Activated T-helper 1 cell treated with anti-CD3 and anti-CD28 coated beads, Interleukin-12 subunit alpha, Interleukin-12 subunit beta, Interleukin-2, Interleukin-4 antibody, amounts not matched to agents 30 ng/mL and 10 ng/mL and 1 ng/mL, durations not matched to agents 14 hours and 24 hours and 36 hours (primary cell): ENCODE measurements at regions not wholly inside any gene's neighbourhood (a gene's known extent, or its start where the extent isn't known, plus 50 kb on each side); places are given as distances from the start of the nearest gene placed in this dataset.

Experiments used
- DNase-seq: peaks from one replicate; pipeline ENCODE4 v3.0.0; 2021; ENCODE audit warnings: low spot score
- H3K27ac Mint-ChIP-seq: one replicate; pipeline ENCODE4 v1.8.0; 2021; ENCODE audit warnings: mild to moderate bottlenecking, mixed read lengths
- H3K27me3 Mint-ChIP-seq: one replicate; pipeline ENCODE4 v1.8.0; 2022; ENCODE audit warnings: mild to moderate bottlenecking, moderate library complexity, mixed read lengths; ENCODE audit not compliant: insufficient read depth
- H3K36me3 Mint-ChIP-seq: one replicate; pipeline ENCODE4 v1.8.0; 2021; ENCODE audit warnings: low read depth, mixed read lengths
- H3K4me1 Mint-ChIP-seq: one replicate; pipeline ENCODE4 v1.8.0; 2021; ENCODE audit warnings: low read depth, mixed read lengths
- H3K4me3 Mint-ChIP-seq: one replicate; pipeline ENCODE4 v1.8.0; 2021; ENCODE audit warnings: mild to moderate bottlenecking, moderate library complexity, mixed read lengths
- H3K9me3 Mint-ChIP-seq: one replicate; pipeline ENCODE4 v1.8.0; 2021; ENCODE audit warnings: mixed read lengths
- intact Hi-C: fragments of 100-400 bp; cut with micrococcal nuclease; formaldehyde crosslinking; loops from one replicate; pipeline ENCODE4 v1.15.1; 2024

DNA sequence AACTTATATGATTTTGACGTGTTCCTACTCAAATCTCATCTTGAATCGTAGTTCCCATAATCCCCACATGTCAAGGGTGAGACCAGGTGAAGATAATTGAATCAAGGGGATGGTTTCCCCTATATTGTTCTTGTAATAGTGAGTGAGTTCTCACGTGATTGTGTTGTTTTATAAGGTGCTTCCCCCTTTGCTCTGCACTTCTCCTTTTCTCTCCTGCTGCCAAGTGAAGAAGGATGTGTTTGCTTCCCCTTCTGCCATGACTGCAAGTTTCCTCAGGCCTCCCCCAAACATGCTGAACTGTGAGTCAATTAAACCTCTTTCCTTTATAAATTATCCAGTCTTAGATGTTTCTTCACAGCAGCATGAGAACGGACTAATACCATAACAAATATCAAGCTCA is 83.2 kb downstream of the MANEA start:
- DNase-seq, result no peak
- H3K9me3 Mint-ChIP-seq, result no peaks in the 10 kb centered on the region
- no peak overlapping the region for H3K4me3 Mint-ChIP-seq
- H3K27ac Mint-ChIP-seq, result no peak overlapping the region
- peaks cover 6% of the 10 kb centered on the region for H3K27me3 Mint-ChIP-seq
- no peaks in the 10 kb centered on the region for H3K36me3 Mint-ChIP-seq
- H3K4me1 Mint-ChIP-seq, result no peaks in the 10 kb centered on the region
- intact Hi-C loops, result no loop called here

DNA sequence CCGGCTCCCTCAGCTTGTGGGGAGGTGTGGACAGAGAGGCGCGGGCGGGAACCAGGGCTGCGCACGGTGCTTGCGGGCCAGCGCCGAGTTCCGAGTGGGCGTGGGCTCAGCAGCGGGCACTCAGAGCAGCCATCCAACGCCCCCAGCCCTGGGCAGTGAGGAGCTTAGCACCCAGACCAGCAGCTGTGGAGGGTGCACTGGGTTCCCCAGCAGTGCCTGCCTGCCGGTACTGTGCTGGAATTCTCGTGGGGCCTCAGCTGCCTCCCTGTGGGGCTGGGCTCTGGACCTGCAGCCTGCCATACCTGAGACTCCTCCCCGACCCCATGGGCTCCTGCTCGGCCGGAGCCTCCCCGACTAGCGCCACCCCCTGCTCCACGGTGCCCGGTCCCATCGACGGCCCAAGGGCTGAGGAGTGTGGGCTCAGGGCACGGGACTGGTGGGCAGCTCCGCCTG is 92.7 kb downstream of the MANEA start:
- DNase-seq, result no peak
- no peaks in the 10 kb centered on the region for H3K9me3 Mint-ChIP-seq
- H3K27ac Mint-ChIP-seq, result no peak overlapping the region
- no peaks in the 10 kb centered on the region for H3K36me3 Mint-ChIP-seq
- intact Hi-C loops, result no loop called here
- H3K27me3 Mint-ChIP-seq, result no peaks in the 10 kb centered on the region
- H3K4me1 Mint-ChIP-seq, result no peaks in the 10 kb centered on the region
- H3K4me3 Mint-ChIP-seq, result no peak overlapping the region

DNA sequence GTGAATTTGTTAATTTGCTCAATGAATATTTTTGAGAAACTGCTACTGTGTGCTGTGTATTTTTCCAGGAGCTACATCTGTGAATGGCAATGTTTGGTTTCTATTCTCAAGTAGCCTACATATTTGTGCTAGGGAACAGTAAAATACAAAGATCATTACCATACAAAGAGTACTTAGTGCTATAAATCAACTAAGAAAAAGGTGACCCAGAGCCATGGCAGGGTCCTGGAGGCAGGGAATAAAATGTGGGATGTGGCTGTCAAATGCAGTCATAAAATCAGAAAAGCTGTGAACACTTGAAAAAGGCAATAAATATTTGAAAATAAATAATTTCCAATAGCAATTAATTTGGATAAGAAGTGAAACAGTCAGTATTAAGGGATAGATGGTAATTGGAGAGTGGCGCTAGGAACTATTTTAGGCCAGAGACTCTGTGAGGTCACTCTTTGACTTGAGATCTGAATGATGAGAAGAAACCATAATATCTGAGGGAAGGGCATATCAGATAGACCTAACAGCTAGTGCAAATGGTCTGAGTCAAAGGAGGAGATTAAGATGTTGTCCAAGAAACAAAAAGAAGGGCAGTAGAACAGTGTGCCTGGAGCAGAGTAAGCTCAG is 98.8 kb downstream of the MANEA start:
- no peaks in the 10 kb centered on the region for H3K36me3 Mint-ChIP-seq
- peaks cover 4% of the 10 kb centered on the region for H3K27me3 Mint-ChIP-seq
- intact Hi-C loops, result no loop called here
- H3K4me1 Mint-ChIP-seq, result no peaks in the 10 kb centered on the region
- no peak overlapping the region for H3K4me3 Mint-ChIP-seq
- H3K27ac Mint-ChIP-seq, result no peak overlapping the region
- no peak for DNase-seq
- H3K9me3 Mint-ChIP-seq, result no peaks in the 10 kb centered on the region

DNA sequence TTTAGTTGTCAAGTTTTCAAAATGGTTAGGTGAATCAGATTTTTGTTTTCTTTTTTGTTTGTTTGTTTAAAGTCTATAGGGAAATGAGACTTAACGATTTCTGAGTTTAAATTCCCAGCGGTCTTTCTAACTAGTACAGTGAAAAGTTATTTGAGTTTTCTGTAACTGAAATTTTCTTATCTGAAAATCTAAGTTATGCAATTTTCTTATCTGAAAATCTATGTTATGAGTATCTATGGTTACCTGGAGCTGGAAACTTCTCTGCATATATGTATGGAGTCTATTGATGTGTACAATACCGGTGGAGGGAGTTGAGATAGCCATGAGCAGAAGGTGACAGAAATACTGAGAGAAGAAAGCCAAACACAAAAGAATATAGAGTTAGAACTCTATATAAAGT is 102.6 kb downstream of the MANEA start:
- peaks cover 4% of the 10 kb centered on the region for H3K27me3 Mint-ChIP-seq
- H3K9me3 Mint-ChIP-seq, result no peaks in the 10 kb centered on the region
- intact Hi-C loops, result no loop called here
- DNase-seq, result no peak
- no peaks in the 10 kb centered on the region for H3K4me1 Mint-ChIP-seq
- no peak overlapping the region for H3K4me3 Mint-ChIP-seq
- H3K27ac Mint-ChIP-seq, result no peak overlapping the region
- H3K36me3 Mint-ChIP-seq, result no peaks in the 10 kb centered on the region

DNA sequence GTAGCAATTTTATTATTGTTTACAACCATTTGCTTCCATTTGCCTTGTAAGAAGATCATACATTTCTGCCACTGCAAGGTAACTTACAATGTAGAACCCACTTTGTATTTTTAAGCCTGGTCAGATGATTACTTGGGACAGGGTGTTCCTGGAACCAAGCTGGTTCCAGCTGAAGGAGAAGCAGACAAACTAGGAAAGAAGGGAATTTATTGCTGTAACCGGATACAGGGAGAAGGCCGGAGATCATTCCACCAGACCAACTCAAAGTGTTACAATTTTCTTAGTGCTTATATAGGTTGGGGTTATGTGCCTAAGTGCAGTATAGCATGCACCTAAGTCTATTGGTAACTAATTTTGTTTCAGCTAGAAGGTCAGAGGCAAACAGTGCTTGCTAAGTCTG is 104.4 kb downstream of the MANEA start:
- intact Hi-C loops, result no loop called here
- H3K27me3 Mint-ChIP-seq, result peaks cover 4% of the 10 kb centered on the region
- no peaks in the 10 kb centered on the region for H3K36me3 Mint-ChIP-seq
- no peaks in the 10 kb centered on the region for H3K4me1 Mint-ChIP-seq
- no peak for DNase-seq
- no peaks in the 10 kb centered on the region for H3K9me3 Mint-ChIP-seq
- no peak overlapping the region for H3K27ac Mint-ChIP-seq
- H3K4me3 Mint-ChIP-seq, result no peak overlapping the region

DNA sequence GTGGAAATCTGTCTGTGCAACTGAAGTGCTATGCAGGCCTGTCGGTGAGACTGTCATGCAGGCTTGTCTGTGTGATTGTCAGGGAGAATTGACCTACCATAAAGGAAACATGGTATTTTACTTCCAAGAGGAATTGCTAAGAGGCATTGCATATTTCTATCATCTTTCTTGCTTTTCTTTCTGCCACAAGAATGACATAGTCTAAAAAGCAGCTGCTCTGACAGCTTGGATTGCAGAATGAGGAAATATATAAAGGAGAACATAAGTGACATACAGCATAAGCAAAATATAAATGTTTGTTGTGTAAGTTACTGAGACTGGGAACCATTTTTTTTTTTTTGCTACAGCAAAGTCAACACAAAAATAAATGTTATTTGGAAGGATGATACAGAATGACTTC is 105.1 kb downstream of the MANEA start:
- no peaks in the 10 kb centered on the region for H3K9me3 Mint-ChIP-seq
- intact Hi-C loops, result no loop called here
- no peaks in the 10 kb centered on the region for H3K36me3 Mint-ChIP-seq
- no peak overlapping the region for H3K4me3 Mint-ChIP-seq
- no peak for DNase-seq
- no peak overlapping the region for H3K27ac Mint-ChIP-seq
- H3K27me3 Mint-ChIP-seq, result peaks cover 4% of the 10 kb centered on the region
- H3K4me1 Mint-ChIP-seq, result no peaks in the 10 kb centered on the region

DNA sequence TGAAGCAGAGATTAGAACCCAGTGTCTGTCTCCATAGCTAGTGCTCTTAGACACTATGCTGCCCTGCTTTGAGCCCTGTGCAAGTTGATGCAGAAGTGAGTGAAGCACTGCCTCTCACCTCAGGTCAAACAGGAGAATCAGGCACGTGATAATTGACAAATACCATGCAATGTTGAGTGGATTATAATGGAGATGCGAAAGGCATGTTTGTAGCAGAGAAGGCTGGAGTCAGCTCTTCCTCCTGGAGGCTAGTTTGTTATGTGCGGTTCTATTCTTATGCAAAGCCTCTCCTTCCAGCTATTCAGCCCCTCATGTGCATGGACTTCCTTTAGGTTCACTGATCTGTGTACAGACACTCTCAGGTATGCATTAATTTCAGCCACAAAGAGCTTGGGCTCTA is 108.5 kb downstream of the MANEA start:
- intact Hi-C loops, result no loop called here
- H3K27ac Mint-ChIP-seq, result no peak overlapping the region
- H3K4me1 Mint-ChIP-seq, result peaks cover 5% of the 10 kb centered on the region
- no peaks in the 10 kb centered on the region for H3K36me3 Mint-ChIP-seq
- no peak for DNase-seq
- no peak overlapping the region for H3K4me3 Mint-ChIP-seq
- no peaks in the 10 kb centered on the region for H3K27me3 Mint-ChIP-seq
- H3K9me3 Mint-ChIP-seq, result no peaks in the 10 kb centered on the region

DNA sequence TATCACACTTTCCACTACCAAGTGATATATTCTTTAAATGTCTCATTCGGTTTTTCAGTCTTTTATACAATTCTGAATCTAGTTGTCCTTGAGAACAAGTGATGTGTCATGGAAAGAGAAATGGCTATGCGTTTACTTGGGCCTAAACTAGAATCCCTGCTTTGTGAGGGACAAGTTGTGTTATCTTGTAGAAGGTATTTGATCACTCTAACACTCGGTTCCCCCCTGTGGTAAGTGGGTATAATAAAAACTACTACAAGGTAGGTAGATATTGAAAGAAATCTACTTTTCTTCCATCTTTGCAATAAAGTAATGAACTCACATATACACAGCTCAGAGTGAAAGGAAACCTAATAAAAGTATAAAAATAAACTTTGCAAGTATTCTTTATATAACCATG is 108.9 kb downstream of the MANEA start:
- Mint-ChIP-seq H3K4me1 (peaks cover 9% of the 10 kb centered on the region), H3K36me3 (no peaks in the 10 kb centered on the region), H3K27ac (no peak overlapping the region), H3K4me3 (no peak overlapping the region), H3K9me3 (no peaks in the 10 kb centered on the region), H3K27me3 (no peaks in the 10 kb centered on the region)
- intact Hi-C loops, result no loop called here
- no peak for DNase-seq

DNA sequence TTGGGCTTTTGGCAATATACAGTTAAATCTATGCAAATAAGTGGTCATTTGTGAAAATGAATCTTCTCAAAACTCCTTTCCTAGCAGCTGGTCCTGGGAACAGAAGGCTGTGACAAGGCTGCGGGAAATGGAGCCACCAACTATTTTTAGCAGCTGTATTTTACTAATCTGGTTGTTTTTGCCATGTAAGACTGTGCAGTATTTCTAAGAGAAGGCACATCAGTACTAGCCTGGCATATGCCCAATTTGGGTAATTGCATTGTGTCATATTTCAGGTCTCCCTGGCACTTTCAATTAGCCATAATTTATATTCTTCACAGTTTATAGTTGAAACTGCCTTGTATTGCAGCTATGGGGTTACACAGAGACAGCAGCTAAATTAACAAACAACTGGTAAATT is 109.6 kb downstream of the MANEA start:
- no peak overlapping the region for H3K27ac Mint-ChIP-seq
- no peak overlapping the region for H3K4me3 Mint-ChIP-seq
- no peaks in the 10 kb centered on the region for H3K36me3 Mint-ChIP-seq
- peaks cover 9% of the 10 kb centered on the region for H3K4me1 Mint-ChIP-seq
- intact Hi-C loops, result no loop called here
- no peak for DNase-seq
- H3K9me3 Mint-ChIP-seq, result no peaks in the 10 kb centered on the region
- no peaks in the 10 kb centered on the region for H3K27me3 Mint-ChIP-seq

DNA sequence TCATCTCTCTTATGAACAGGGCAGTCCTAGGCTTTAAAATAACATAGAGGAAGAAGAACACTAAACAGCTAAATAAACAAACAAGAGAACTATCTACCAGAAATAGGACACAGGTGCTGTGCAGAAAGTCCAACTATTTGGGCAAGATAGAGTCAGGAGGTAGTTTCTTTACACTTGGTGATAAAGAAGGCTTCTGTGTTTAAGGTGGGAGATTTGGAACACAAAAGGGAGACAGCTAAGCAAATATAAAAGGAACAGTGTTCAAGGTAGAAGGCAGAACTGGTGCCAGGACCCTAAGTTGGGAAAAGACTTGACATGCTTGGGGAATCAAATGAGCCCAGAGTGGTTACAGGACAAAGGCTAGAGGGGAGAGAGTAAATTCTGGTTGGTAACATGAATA is 110.5 kb downstream of the MANEA start:
- no peaks in the 10 kb centered on the region for H3K9me3 Mint-ChIP-seq
- no peaks in the 10 kb centered on the region for H3K36me3 Mint-ChIP-seq
- DNase-seq, result no peak
- peaks cover 9% of the 10 kb centered on the region for H3K4me1 Mint-ChIP-seq
- H3K27ac Mint-ChIP-seq, result no peak overlapping the region
- H3K27me3 Mint-ChIP-seq, result no peaks in the 10 kb centered on the region
- no peak overlapping the region for H3K4me3 Mint-ChIP-seq
- intact Hi-C loops, result no loop called here

DNA sequence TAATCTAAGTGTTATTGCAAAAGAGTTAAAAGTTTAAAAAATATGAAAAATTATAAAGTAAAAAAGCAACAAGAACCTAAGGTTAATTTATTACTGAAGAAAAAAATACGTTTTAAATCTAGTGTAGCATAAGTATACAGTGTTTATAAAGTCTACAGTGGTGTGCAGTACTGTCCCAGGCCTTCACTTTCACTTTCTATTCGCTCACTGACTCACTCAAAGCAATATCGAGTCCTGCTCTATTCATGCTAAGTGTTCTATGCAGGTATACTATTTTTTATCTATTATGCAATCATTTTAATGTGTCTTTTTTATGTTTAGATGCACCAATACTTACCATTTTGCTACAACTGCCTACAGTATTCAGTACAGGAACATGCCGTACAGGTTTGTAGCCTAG is 113.0 kb downstream of the MANEA start:
- Mint-ChIP-seq H3K27me3 (no peaks in the 10 kb centered on the region), H3K36me3 (no peaks in the 10 kb centered on the region), H3K4me1 (peaks cover 9% of the 10 kb centered on the region), H3K27ac (no peak overlapping the region), H3K9me3 (no peaks in the 10 kb centered on the region), H3K4me3 (no peak overlapping the region)
- intact Hi-C loops, result no loop called here
- DNase-seq, result no peak

DNA sequence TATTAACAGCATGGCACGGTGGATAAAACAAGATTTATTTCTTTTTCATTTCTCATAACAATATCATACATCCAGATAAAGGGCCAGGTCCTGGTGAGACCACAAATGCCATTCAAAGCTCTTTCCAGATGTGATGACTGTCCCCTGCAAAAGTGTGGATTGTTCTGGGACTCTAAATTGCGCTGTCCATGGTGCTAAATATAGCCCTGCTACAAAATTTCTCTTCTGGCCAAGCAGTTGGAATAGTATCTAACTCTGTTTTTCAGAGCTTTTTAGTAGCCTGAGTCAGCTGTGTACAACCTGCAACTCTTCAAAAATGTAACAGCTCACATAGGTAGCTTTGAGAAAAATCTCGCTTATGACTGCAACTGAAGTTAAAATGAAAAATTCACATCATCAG is 115.8 kb downstream of the MANEA start:
- Mint-ChIP-seq H3K9me3 (no peaks in the 10 kb centered on the region), H3K4me3 (no peak overlapping the region), H3K27ac (no peak overlapping the region), H3K4me1 (peaks cover 9% of the 10 kb centered on the region), H3K27me3 (no peaks in the 10 kb centered on the region), H3K36me3 (no peaks in the 10 kb centered on the region)
- intact Hi-C loops, result no loop called here
- DNase-seq, result no peak

DNA sequence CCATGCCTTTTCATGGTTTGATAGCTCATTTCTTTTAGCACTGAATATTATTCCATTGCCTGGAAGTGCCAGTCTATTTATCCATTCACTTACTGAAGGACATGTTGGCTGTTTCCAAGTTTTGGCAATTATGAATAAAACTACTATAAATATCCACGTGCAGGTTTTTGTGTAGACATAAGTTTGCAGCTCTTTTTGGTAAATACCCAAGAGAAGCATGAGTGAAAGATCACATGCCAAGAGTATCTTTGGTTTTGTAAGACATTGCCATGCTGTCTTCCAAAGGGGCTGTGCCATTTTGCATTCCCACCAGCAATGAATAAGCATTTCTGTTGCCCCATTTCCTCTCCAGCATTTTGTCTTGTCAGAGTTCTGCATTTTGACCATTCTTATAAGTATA is 120.9 kb downstream of the MANEA start:
- intact Hi-C loops, result no loop called here
- Mint-ChIP-seq H3K27me3 (no peaks in the 10 kb centered on the region), H3K4me1 (no peaks in the 10 kb centered on the region), H3K27ac (no peak overlapping the region), H3K36me3 (no peaks in the 10 kb centered on the region), H3K9me3 (no peaks in the 10 kb centered on the region), H3K4me3 (no peak overlapping the region)
- no peak for DNase-seq

DNA sequence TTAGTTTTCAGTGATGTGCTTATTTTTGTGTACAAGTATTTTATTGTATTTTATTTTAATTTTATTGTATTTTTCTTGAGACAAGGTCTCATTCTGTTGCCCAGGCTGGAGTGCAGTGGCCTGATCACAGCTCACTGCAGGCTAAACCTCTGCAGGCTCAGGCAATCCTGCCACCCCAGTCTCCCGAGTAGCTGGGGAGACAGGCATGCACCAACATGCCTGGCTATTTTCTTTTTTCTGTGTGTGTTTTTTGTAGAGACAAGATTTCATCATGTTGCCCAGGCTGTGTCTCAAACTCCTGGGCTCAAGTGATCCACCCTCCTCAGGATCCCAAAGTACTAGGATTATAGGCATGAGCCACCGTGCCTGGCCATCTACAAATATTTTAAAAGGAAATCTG is 146.3 kb downstream of the MANEA start:
- H3K4me1 Mint-ChIP-seq, result no peaks in the 10 kb centered on the region
- H3K27me3 Mint-ChIP-seq, result no peaks in the 10 kb centered on the region
- intact Hi-C loops, result no loop called here
- peaks cover 11% of the 10 kb centered on the region for H3K9me3 Mint-ChIP-seq
- no peak for DNase-seq
- no peaks in the 10 kb centered on the region for H3K36me3 Mint-ChIP-seq
- no peak overlapping the region for H3K4me3 Mint-ChIP-seq
- no peak overlapping the region for H3K27ac Mint-ChIP-seq
